ENCODE measurements at regions not wholly inside any gene's neighbourhood (a gene's known extent, or its start where the extent isn't known, plus 50 kb on each side); places are given as distances from the start of the nearest gene placed in this dataset.

- no peak overlapping the region for H3K27ac ChIP-seq (ENCODE audit: low read depth in 1 of 2, low read length in 2 of 2)
- no peak for DNase-seq (ENCODE audit: low spot score)
- H3K36me3 ChIP-seq (ENCODE audit: control insufficient read depth in 4 of 4, insufficient read depth in 3 of 4, low read depth in 1 of 4, low read length in 3 of 4) = peaks cover 0 to 2% (median 0%) of the 10 kb centered on the region in 4 donors
- no peaks in the 10 kb centered on the region for H3K4me1 ChIP-seq (ENCODE audit: control insufficient read depth in 4 of 4, insufficient read depth in 4 of 4, low read length in 3 of 4)
- no peaks in the 10 kb centered on the region for H3K27me3 ChIP-seq (ENCODE audit: control insufficient read depth in 4 of 4, insufficient read depth in 4 of 4, low read length in 3 of 4)
- WGBS = 91% methylated on average over 2 of the region's 2 CpGs
- no peak overlapping the region for H3K9ac ChIP-seq (ENCODE audit: low read depth in 1 of 2, low read length in 2 of 2)
- H3K9me3 ChIP-seq (ENCODE audit: control insufficient read depth in 4 of 4, low read length in 3 of 4) = no peaks in the 10 kb centered on the region
- TF ChIP-seq RXRA (IDR thresholded peaks at IDR 0.05) = no peak
- no peak for TF ChIP-seq MAX (IDR thresholded peaks at IDR 0.05)
- no peak for TF ChIP-seq SP1 (IDR thresholded peaks at IDR 0.05)
- TF ChIP-seq TAF1 (conservative IDR thresholded peaks at IDR 0.05) = no peak
- no peak for TF ChIP-seq NR2F2 (IDR thresholded peaks at IDR 0.05)
- TF ChIP-seq JUND (IDR thresholded peaks at IDR 0.05) = no peak
- no peak for TF ChIP-seq HNF4G (IDR thresholded peaks at IDR 0.05)
- no peak for TF ChIP-seq EGR1 (IDR thresholded peaks at IDR 0.05; ENCODE audit: low read depth in 2 of 2)
- TF ChIP-seq, protein P1, sequence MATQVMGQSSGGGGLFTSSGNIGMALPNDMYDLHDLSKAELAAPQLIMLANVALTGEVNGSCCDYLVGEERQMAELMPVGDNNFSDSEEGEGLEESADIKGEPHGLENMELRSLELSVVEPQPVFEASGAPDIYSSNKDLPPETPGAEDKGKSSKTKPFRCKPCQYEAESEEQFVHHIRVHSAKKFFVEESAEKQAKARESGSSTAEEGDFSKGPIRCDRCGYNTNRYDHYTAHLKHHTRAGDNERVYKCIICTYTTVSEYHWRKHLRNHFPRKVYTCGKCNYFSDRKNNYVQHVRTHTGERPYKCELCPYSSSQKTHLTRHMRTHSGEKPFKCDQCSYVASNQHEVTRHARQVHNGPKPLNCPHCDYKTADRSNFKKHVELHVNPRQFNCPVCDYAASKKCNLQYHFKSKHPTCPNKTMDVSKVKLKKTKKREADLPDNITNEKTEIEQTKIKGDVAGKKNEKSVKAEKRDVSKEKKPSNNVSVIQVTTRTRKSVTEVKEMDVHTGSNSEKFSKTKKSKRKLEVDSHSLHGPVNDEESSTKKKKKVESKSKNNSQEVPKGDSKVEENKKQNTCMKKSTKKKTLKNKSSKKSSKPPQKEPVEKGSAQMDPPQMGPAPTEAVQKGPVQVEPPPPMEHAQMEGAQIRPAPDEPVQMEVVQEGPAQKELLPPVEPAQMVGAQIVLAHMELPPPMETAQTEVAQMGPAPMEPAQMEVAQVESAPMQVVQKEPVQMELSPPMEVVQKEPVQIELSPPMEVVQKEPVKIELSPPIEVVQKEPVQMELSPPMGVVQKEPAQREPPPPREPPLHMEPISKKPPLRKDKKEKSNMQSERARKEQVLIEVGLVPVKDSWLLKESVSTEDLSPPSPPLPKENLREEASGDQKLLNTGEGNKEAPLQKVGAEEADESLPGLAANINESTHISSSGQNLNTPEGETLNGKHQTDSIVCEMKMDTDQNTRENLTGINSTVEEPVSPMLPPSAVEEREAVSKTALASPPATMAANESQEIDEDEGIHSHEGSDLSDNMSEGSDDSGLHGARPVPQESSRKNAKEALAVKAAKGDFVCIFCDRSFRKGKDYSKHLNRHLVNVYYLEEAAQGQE (IDR thresholded peaks at IDR 0.05) = no peak
- no peak for TF ChIP-seq ZBTB33 (IDR thresholded peaks at IDR 0.05)
- TF ChIP-seq ATF3 (IDR thresholded peaks at IDR 0.05) = no peak
- no peak for TF ChIP-seq RAD21 (IDR thresholded peaks at IDR 0.05)
- TF ChIP-seq CTCF (IDR thresholded peaks at IDR 0.05; ENCODE audit: low read depth, low read length, missing input control) = no peak
- no peak for TF ChIP-seq FOXA1 (IDR thresholded peaks at IDR 0.05)
- no peak for TF ChIP-seq FOXA2 (IDR thresholded peaks at IDR 0.05)
- H3K4me3 ChIP-seq (ENCODE audit: low read depth in 1 of 3, low read length in 3 of 3) = no peak overlapping the region
Observed at GRCh38 chr1:81702079-81702715, 98.5 kb upstream of the ADGRL2 start.

Measured in liver (tissue), 8 donors.